ENCODE measurements at regions not wholly inside any gene's neighbourhood (a gene's known extent, or its start where the extent isn't known, plus 50 kb on each side); places are given as distances from the start of the nearest gene placed in this dataset.

- TF ChIP-seq, protein P1, sequence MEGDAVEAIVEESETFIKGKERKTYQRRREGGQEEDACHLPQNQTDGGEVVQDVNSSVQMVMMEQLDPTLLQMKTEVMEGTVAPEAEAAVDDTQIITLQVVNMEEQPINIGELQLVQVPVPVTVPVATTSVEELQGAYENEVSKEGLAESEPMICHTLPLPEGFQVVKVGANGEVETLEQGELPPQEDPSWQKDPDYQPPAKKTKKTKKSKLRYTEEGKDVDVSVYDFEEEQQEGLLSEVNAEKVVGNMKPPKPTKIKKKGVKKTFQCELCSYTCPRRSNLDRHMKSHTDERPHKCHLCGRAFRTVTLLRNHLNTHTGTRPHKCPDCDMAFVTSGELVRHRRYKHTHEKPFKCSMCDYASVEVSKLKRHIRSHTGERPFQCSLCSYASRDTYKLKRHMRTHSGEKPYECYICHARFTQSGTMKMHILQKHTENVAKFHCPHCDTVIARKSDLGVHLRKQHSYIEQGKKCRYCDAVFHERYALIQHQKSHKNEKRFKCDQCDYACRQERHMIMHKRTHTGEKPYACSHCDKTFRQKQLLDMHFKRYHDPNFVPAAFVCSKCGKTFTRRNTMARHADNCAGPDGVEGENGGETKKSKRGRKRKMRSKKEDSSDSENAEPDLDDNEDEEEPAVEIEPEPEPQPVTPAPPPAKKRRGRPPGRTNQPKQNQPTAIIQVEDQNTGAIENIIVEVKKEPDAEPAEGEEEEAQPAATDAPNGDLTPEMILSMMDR (IDR thresholded peaks at IDR 0.05; ENCODE audit: extremely low read depth, missing control alignments), result no peak
- DNase-seq (ENCODE audit: low spot score), result no peak
Observed at GRCh38 chr2:23320058-23320457, 64.9 kb upstream of the KLHL29 start.

DNA sequence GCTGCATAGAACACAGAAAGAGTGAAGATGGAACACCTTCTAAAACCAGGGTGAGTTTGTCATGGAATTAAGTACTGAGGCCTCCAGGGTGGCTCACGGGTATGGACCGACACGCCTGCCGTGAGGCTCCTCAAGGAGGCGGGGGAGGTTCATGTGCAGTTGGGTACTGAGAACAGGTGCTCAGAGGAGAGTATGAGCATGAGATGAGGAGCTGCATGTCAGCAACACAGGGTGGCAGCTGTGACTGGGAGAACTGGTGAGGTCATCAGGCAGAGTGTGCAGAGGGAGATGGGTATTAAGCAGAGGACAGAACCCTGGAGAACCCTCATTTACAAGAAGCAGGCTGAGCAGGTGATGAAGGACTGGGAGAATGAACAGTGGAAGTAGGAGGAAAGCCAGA, 63.2 kb upstream of the KLHL29 start:
- TF ChIP-seq, protein P1 (IDR thresholded peaks at IDR 0.05; ENCODE audit: extremely low read depth, missing control alignments), result no peak
- DNase-seq (ENCODE audit: low spot score), result no peak

DNA sequence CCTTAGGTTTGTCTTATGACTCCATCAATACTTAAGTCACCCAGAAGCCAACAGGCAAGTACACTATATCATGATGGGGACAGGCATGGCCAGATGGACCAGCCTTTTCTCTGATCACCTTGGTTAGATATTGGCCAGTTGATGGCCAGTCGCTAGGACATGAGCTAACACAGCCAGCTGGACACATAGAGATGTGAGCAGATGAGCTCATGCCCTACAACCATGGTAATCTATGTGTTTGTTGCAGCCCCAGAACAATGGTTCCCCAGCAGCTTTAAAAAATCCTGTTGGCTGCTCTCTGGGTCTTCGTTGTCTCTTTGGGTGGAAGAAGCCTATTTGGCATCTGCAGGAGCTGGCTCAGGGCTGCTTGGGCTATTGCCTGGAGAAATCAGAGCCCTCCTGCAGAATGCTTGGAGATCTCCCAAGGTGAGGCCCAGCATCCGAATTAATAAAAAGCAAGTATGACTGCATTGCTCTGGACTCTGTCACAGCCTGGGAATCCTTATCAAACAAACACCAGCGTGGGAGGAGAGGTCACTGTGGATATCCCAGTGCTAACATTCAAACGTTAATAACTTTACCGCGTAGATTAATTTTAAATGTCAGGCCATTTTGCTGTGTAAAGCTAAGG, 62.3 kb upstream of the KLHL29 start:
- no peak for DNase-seq (ENCODE audit: low spot score)
- TF ChIP-seq, protein P1 (IDR thresholded peaks at IDR 0.05; ENCODE audit: extremely low read depth, missing control alignments), result no peak

DNA sequence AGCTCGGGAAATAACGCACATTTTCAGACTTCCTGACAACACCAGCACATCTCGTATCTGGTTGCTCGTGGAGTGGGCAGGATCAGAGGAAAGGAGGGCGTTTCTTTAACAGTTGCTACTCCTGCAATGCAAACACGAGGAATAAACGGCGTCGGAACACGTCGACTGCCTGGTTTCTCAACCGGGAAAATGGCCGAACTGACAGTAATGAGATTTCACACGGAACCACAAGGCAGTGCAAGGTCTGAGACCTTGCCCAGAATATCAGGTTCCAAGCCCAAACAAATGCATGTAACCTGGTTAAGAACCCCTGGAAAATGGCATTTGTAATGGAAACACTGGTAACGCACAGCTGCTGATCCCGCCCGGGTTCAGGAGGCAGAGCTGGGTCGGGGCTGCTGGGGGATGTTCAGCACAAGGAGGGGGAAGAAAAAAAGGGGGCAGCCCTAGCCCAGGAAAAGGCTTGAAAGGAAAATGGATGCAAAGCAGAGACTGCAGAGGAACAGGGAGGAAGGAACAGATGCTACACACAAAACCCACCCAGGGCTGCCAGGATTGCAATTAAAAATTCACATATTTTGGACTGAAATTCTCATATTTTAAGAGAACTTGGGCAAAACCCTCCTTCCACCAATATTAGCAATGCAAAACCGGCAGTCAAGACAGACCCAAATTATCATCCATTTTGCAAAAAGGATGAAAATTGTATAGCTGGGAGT, 61.6 kb upstream of the KLHL29 start:
- DNase-seq (ENCODE audit: low spot score), result no peak
- TF ChIP-seq, protein P1 (IDR thresholded peaks at IDR 0.05; ENCODE audit: extremely low read depth, missing control alignments), result no peak

DNA sequence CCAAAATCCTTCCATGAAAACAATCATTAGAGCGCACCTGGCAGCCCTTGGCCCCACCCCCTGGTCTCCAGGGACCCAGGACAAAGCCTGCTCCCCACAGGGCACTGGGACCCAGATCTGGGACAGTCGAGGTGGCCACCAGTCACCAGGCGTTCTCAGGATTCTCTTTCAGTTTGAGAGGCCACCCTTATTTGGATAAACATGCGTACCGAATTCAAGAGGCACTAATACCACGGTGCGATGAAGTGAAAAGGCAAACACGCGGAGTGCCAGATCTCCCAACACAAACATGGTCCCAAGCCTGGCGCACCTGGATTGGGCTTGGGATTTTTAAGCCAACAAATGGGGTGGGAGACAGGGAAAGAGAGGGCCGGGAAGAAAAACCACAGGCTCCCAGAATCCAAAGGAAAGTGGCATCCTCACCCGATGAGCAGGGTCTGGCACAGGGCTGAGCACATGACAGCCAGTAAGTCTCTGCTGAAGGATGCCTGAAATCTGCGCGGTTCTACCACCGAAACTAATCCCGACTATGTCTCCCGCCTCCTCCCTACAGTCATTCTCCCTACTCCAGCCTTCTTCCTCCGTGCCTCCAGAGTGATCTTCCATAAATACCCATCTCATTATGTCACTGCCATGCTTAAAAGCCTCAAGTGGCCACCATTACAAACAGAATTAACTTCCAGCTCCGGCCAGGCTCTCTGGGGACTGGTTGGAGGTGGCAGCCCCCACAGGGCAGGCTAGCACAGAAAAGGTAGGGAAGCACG, 60.9 kb upstream of the KLHL29 start:
- DNase-seq (ENCODE audit: low spot score), result no peak
- TF ChIP-seq, protein P1 (IDR thresholded peaks at IDR 0.05; ENCODE audit: extremely low read depth, missing control alignments), result no peak

- TF ChIP-seq, protein P1 (IDR thresholded peaks at IDR 0.05; ENCODE audit: extremely low read depth, missing control alignments), result no peak
Observed at GRCh38 chr2:23326330-23326729, 58.6 kb upstream of the KLHL29 start.

GRCh38 chr2:23327416-23327815, 57.6 kb upstream of the KLHL29 start:
- TF ChIP-seq, protein P1 (IDR thresholded peaks at IDR 0.05; ENCODE audit: extremely low read depth, missing control alignments), result no peak
- no peak for DNase-seq (ENCODE audit: low spot score)

More at GRCh38 chr2:23326330-23326729, 58.6 kb upstream of the KLHL29 start:
- DNase-seq (ENCODE audit: low spot score), result no peak

Measured in GM20000 (cell line).